RWPE1 (cell line): ENCODE measurements at regions not wholly inside any gene's neighbourhood (a gene's known extent, or its start where the extent isn't known, plus 50 kb on each side); places are given as distances from the start of the nearest gene placed in this dataset.

ENCODE experiments used
- CTCF ChIA-PET: fragments of 350-600 bp; sonication (Branson Sonifier 250); formaldehyde crosslinking; extraction: SDS; loops from one replicate; lab custom pipeline; 2021; lab: Yijun Ruan, JAX
- POLR2A ChIA-PET: fragments of 400-600 bp; formaldehyde crosslinking; extraction: SDS; loops from one replicate; lab custom pipeline; 2020; ENCODE audit warnings: antibody characterized with exemption; ENCODE audit not compliant: low non-redundant PET; lab: Yijun Ruan, JAX
- DNase-seq: peaks from one replicate; pipeline ENCODE4 v3.0.0; 2012; ENCODE audit warnings: low spot score
- H3K27ac ChIP-seq: fragments of 450-650 bp; 2 replicates; pipeline ENCODE4 v1.5.1; 2017
- CTCF ChIP-seq: fragments of 450-650 bp; conservative IDR thresholded peaks from 2 replicates; pipeline ENCODE4 v1.5.1; 2017; ENCODE audit warnings: low read depth, mild to moderate bottlenecking

DNA sequence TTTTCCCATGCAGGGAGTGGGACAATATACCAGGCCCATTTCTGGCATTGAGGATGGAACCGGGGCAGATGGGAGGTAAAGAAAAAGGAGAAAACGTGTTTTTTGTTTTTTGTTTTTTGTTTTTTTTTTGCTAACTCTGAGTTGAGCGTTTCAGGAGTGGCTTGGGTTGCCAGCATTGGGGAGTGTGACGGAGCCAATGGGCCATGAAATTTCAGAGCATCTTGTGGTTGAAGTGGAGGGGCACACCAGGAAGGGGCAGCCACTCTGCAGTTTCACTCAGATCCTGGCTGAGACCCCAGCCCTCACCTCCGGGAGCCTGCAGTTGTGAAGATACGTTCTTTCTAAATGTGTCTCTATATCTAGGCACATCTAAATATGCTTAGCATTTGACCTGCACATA is 240.5 kb downstream of the TLE3 start:
- H3K27ac ChIP-seq, result no peak overlapping the region
- DNase-seq, result no peak
- ChIA-PET POLR2A (no interaction called here), CTCF (no interaction called here)
- no peak for TF ChIP-seq CTCF

DNA sequence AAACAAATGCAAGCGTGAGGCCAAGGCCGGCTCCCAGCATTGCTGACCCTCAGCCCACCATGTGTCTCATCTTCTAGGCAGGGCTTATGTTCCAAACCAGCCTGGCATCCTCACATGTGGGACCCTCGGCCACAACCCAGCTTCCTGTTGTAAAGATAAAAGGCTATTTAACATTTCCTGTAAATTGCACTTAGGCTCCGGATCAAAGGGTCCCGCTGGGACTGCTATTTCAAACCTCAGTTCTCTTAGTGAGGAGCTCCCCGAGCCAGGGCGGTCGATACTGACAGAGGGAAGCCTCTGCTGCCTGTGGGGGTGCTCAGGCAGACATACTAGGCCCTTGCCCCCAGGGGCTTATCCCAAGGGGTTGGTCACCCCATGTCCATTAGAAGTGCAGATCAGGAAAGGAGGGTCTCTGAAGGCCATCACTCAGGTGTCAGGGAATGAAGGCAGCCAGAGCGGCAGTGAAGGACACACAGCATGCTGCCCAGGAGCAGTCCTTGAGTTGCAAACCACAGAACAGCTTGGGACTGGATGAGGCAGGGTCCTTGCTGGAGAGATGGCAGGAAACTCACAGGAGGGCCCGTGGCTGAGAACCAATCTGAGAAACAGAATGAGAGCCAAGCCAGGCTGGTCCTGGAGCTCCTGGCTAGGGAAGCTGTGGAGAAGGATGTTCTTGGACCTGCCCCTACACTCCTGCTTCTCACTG is 239.9 kb downstream of the TLE3 start:
- ChIA-PET CTCF (no interaction called here), POLR2A (no interaction called here)
- no peak for DNase-seq
- H3K27ac ChIP-seq, result no peak overlapping the region
- no peak for TF ChIP-seq CTCF

- POLR2A ChIA-PET, result no interaction called here
- no peak for DNase-seq
- CTCF ChIA-PET, result no interaction called here
- TF ChIP-seq CTCF, result no peak
- H3K27ac ChIP-seq, result no peak overlapping the region
Observed at GRCh38 chr15:69858456-69858855, 239.3 kb downstream of the TLE3 start.

DNA sequence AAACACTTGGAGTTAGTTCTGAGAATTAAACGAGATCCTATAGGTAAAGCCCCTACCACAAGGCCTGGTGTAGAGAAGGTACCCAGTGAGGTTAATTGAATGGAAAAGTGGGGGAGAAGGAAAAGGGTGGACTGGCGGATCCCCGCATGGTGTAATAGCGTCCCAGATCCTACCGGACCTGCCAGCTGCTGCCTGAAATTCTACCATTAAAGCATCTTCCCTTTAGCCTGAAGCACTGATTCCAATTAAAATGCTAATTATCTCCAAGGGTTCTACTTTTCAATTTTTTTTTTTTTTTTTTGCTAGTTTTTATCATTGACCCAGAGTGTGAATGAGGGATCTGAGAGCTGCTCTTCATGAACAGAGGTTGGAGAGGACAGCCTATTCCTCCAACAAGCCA is 237.9 kb downstream of the TLE3 start:
- no peak for DNase-seq
- ChIA-PET POLR2A (no interaction called here), CTCF (interaction anchor here (0.6 kb wide), 1 partner anchor 36 kb away, joined by 3 read pairs; no protein-coding TSS in a partner anchor)
- no peak overlapping the region for H3K27ac ChIP-seq
- no peak for TF ChIP-seq CTCF

DNA sequence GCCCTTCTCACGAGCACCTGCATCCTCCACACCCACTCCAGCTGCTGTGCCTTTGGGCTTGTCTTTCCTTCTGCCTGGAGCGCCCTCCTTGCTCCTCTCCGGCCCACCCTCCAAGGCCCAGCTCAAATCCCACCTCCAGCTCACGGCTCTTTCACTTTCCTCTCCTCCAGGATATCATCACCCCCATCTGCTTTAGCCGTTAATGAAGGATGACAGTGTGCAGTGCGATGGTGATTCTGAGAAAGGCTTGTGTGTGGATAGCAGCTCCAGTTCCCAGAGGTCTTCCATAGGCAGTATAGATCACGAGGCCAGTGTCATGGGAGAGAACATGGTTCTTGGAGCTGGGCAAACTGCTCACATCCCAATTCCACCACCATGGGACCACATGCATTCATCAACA is 237.4 kb downstream of the TLE3 start:
- no peak for DNase-seq
- ChIA-PET POLR2A (no interaction called here), CTCF (no interaction called here)
- H3K27ac ChIP-seq, result no peak overlapping the region
- no peak for TF ChIP-seq CTCF

DNA sequence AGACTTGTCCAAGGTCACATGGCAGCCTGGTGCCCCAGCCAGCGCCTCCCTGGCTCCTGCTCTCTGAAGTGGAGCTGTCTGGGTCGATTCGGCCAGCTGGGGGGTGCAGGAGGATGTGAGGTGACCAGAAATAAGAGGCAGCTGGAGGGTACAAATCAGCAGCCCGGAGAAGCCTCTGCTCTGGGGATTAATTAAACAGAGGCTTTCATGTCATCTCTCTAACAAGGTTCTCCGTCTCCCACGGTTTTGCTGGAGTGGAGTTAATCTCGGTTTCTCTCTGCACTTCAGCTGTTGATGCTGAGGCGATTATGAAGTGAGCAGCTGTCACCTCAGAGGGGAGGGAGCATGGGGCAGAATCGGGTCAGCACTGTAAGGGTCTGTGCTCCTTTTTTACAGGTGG is 236.8 kb downstream of the TLE3 start:
- ChIA-PET POLR2A (interaction anchor here (0.6 kb wide), 1 partner anchor 40 kb away, joined by 3 read pairs; no protein-coding TSS in a partner anchor), CTCF (no interaction called here)
- no peak for TF ChIP-seq CTCF
- H3K27ac ChIP-seq, result no peak overlapping the region
- DNase-seq, result no peak
